Liver (tissue), 3 donors: ENCODE measurements at regions not wholly inside any gene's neighbourhood (a gene's known extent, or its start where the extent isn't known, plus 50 kb on each side); places are given as distances from the start of the nearest gene placed in this dataset.

Source experiments
- JUND ChIP-seq, 2 donors: IDR thresholded peaks; 2 replicates each; pipeline ENCODE4 v1.6.1; 2016; ENCODE audit warnings: antibody characterized with exemption in 2 of 2
- RXRA ChIP-seq, 2 donors: IDR thresholded peaks; 2 replicates each; pipeline ENCODE4 v1.6.1; 2017 to 2018; ENCODE audit warnings: antibody characterized with exemption in 2 of 2, mild to moderate bottlenecking in 1 of 2
- TF ChIP-seq, protein P1 (sequence below): fragments of 150-350 bp; IDR thresholded peaks from 2 replicates; pipeline ENCODE4 v1.5.1; 2017; ENCODE audit warnings: improper control_type of control experiment, low read depth, low read length; ENCODE audit not compliant: missing input control
- TF ChIP-seq, protein P2 (sequence below): IDR thresholded peaks from 2 replicates; pipeline ENCODE4 v1.6.1; 2016; ENCODE audit warnings: antibody characterized with exemption
- TF ChIP-seq, protein P3 (sequence below): IDR thresholded peaks from 2 replicates; pipeline ENCODE4 v1.6.1; 2016; ENCODE audit warnings: antibody characterized with exemption, mild to moderate bottlenecking
- donor health status: healthy.
- donor health status: healthy.

DNA sequence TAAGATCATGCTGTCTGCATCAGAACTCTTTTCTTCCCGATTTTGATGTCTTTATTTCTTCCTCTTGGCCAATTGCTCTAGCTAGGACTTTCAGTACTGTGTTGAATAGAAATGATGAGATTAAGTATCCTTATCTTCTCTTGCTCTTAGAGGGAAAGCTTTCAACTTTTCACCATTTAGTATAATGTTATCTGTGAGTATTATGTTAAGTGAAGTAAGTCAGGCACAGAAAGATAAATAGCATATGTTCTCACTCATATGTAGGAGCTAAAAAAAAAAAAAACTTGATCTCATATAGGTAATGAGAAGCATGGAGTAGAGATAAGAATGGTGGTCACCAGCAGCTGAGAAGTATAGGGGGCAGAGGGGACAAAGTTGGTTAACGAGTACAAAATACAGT, 1089.5 kb downstream of the TDRD15 start:
- TF ChIP-seq, protein P1, sequence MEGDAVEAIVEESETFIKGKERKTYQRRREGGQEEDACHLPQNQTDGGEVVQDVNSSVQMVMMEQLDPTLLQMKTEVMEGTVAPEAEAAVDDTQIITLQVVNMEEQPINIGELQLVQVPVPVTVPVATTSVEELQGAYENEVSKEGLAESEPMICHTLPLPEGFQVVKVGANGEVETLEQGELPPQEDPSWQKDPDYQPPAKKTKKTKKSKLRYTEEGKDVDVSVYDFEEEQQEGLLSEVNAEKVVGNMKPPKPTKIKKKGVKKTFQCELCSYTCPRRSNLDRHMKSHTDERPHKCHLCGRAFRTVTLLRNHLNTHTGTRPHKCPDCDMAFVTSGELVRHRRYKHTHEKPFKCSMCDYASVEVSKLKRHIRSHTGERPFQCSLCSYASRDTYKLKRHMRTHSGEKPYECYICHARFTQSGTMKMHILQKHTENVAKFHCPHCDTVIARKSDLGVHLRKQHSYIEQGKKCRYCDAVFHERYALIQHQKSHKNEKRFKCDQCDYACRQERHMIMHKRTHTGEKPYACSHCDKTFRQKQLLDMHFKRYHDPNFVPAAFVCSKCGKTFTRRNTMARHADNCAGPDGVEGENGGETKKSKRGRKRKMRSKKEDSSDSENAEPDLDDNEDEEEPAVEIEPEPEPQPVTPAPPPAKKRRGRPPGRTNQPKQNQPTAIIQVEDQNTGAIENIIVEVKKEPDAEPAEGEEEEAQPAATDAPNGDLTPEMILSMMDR, result no peak
- TF ChIP-seq, protein P2, sequence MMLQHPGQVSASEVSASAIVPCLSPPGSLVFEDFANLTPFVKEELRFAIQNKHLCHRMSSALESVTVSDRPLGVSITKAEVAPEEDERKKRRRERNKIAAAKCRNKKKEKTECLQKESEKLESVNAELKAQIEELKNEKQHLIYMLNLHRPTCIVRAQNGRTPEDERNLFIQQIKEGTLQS, result no peak
- TF ChIP-seq, protein P3, sequence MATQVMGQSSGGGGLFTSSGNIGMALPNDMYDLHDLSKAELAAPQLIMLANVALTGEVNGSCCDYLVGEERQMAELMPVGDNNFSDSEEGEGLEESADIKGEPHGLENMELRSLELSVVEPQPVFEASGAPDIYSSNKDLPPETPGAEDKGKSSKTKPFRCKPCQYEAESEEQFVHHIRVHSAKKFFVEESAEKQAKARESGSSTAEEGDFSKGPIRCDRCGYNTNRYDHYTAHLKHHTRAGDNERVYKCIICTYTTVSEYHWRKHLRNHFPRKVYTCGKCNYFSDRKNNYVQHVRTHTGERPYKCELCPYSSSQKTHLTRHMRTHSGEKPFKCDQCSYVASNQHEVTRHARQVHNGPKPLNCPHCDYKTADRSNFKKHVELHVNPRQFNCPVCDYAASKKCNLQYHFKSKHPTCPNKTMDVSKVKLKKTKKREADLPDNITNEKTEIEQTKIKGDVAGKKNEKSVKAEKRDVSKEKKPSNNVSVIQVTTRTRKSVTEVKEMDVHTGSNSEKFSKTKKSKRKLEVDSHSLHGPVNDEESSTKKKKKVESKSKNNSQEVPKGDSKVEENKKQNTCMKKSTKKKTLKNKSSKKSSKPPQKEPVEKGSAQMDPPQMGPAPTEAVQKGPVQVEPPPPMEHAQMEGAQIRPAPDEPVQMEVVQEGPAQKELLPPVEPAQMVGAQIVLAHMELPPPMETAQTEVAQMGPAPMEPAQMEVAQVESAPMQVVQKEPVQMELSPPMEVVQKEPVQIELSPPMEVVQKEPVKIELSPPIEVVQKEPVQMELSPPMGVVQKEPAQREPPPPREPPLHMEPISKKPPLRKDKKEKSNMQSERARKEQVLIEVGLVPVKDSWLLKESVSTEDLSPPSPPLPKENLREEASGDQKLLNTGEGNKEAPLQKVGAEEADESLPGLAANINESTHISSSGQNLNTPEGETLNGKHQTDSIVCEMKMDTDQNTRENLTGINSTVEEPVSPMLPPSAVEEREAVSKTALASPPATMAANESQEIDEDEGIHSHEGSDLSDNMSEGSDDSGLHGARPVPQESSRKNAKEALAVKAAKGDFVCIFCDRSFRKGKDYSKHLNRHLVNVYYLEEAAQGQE, result no peak
- TF ChIP-seq RXRA (IDR thresholded peaks at IDR 0.05), result no peak
- no peak for TF ChIP-seq JUND (IDR thresholded peaks at IDR 0.05)
